Uterus (tissue), 3 donors: ENCODE measurements at regions not wholly inside any gene's neighbourhood (a gene's known extent, or its start where the extent isn't known, plus 50 kb on each side); places are given as distances from the start of the nearest gene placed in this dataset.

Experiments
- DNase-seq, 2 donors: peaks; one replicate each; pipeline ENCODE4 v3.0.0-alpha.2; 2019 to 2020
- H3K27ac ChIP-seq, 2 donors: fragments of 200-600 bp; sonication (generic); 1 replicate in 1 of 2; 2 replicates in 1 of 2; pipeline ENCODE4 v1.5.1; 2016 to 2018
- H3K27me3 ChIP-seq, 2 donors: fragments of 200-600 bp; sonication (generic); one replicate each; pipeline ENCODE4 v1.5.1; 2018 to 2019; ENCODE audit warnings: control low read depth in 1 of 2
- H3K36me3 ChIP-seq, 2 donors: fragments of 200-600 bp; sonication (generic); one replicate each; pipeline ENCODE4 v1.5.1; 2019; ENCODE audit warnings: control low read depth in 1 of 2
- H3K4me1 ChIP-seq, 2 donors: fragments of 200-600 bp; sonication (generic); one replicate each; pipeline ENCODE4 v1.5.1; 2018 to 2019; ENCODE audit warnings: control low read depth in 1 of 2
- H3K4me3 ChIP-seq, 2 donors: fragments of 200-600 bp; sonication (generic); 1 replicate in 1 of 2; 2 replicates in 1 of 2; pipeline ENCODE4 v1.5.1; 2018 to 2019; ENCODE audit warnings: mild to moderate bottlenecking in 1 of 2
- H3K9me3 ChIP-seq, 2 donors: fragments of 200-600 bp; sonication (generic); one replicate each; pipeline ENCODE4 v1.5.1; 2019; ENCODE audit warnings: control low read depth in 1 of 2
- CTCF ChIP-seq, 4 experiments: fragments of 200-600 bp in 2 of 4; fragments of 450-650 bp in 2 of 4; sonication (generic) in 2 of 4; IDR thresholded peaks; one replicate each; pipeline ENCODE4 v1.5.1; 2016 to 2019; ENCODE audit warnings: antibody characterized with exemption in 4 of 4, mild to moderate bottlenecking in 2 of 4, moderate library complexity in 1 of 4
- POLR2A ChIP-seq, 2 donors: fragments of 450-650 bp; IDR thresholded peaks; one replicate each; pipeline ENCODE4 v1.6.1; 2016; ENCODE audit warnings: antibody characterized with exemption in 2 of 2, mild to moderate bottlenecking in 1 of 2, moderate library complexity in 1 of 2
- intact Hi-C: fragments of 100-400 bp; cut with DNase I; formaldehyde crosslinking; loops from one replicate; pipeline ENCODE4 v1.15.1; 2023; ENCODE audit warnings: low total_unique reads
- donor health status: DM: yes; HTN: yes; CAD: no.

- Histone ChIP-seq H3K27ac (no peak overlapping the region), H3K36me3 (no peaks in the 10 kb centered on the region), H3K4me3 (no peak overlapping the region), H3K4me1 (no peaks in the 10 kb centered on the region), H3K9me3 (no peaks in the 10 kb centered on the region), H3K27me3 (no peaks in the 10 kb centered on the region)
- no peak for TF ChIP-seq POLR2A (IDR thresholded peaks at IDR 0.05)
- no peak for TF ChIP-seq CTCF (IDR thresholded peaks at IDR 0.05)
- intact Hi-C loops, result no loop called here
- no peak for DNase-seq
Measured at GRCh38 chr12:24533716-24534352, 415.1 kb downstream of the BCAT1 start.

DNA sequence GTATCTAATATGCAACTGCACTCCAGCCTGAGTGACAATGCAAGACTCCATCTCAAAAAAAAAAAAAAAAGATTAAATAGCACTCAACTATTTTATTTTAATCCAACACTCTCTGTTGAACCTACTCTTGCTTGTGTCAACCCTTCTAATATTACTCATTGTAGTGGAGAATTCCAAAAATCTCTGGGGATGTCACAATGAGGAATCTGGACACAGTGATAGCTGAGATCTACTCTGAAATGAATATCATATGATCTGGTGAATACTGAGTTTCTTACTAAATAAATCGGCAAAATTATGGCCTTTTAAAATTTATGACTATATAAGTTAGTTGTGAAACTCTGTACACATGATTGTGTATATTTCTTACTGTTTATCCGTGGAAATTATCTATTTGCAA is 418.2 kb downstream of the BCAT1 start:
- H3K9me3 ChIP-seq, result no peaks in the 10 kb centered on the region
- H3K27me3 ChIP-seq, result no peaks in the 10 kb centered on the region
- intact Hi-C loops, result no loop called here
- DNase-seq, result no peak
- no peaks in the 10 kb centered on the region for H3K36me3 ChIP-seq
- no peak overlapping the region for H3K27ac ChIP-seq
- H3K4me3 ChIP-seq, result no peak overlapping the region
- H3K4me1 ChIP-seq, result no peaks in the 10 kb centered on the region
- TF ChIP-seq POLR2A (IDR thresholded peaks at IDR 0.05) (no peak), CTCF (IDR thresholded peaks at IDR 0.05) (no peak)

- no peak for DNase-seq
- Histone ChIP-seq H3K36me3 (no peaks in the 10 kb centered on the region), H3K27ac (no peak overlapping the region), H3K4me1 (no peaks in the 10 kb centered on the region), H3K4me3 (no peak overlapping the region), H3K9me3 (no peaks in the 10 kb centered on the region), H3K27me3 (no peaks in the 10 kb centered on the region)
- no peak for TF ChIP-seq CTCF (IDR thresholded peaks at IDR 0.05)
- no peak for TF ChIP-seq POLR2A (IDR thresholded peaks at IDR 0.05)
- intact Hi-C loops, result no loop called here
Measured at GRCh38 chr12:24527102-24527501, 421.8 kb downstream of the BCAT1 start.

DNA sequence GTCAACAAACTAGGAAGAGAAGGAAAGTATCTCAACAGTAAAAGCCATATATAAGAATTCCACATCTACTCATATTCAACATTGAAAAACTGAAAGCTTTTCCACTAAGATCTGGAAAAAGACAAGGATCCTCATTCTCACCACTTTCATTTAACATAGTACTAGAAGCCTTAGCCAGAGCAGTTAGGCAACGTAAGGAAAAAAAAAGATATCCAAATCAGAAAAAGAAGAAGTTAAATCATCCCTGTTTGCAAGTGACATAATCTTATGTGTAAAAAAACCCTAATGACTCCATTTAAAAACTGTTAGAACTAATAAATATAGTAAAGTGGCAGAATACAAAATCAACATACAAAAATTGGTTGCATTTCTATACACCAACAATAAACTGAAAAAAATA is 426.2 kb downstream of the BCAT1 start:
- Histone ChIP-seq H3K27me3 (no peaks in the 10 kb centered on the region), H3K4me3 (no peak overlapping the region), H3K4me1 (no peaks in the 10 kb centered on the region), H3K9me3 (peaks cover 0 to 6% of the 10 kb centered on the region in 2 donors), H3K36me3 (no peaks in the 10 kb centered on the region), H3K27ac (no peak overlapping the region)
- DNase-seq, result no peak
- intact Hi-C loops, result no loop called here
- TF ChIP-seq POLR2A (IDR thresholded peaks at IDR 0.05) (no peak), CTCF (IDR thresholded peaks at IDR 0.05) (no peak)

DNA sequence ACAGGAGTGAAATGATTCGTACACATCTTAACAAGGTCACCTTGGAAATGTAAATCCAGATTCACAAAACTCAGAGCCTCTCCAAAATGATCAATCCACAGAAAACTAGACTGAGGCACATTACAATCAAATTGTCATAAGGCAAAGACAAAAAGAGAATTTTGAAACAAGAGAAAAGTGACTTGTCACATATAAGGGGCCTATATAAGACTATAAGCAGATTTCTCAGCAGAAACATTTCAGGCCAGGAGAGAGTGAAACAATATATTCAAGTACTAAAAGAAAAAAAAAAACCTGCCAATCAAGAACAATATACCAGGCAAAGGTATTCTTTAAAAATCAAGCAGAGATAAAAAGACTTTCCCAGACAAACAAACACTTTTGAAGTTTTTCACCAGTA is 429.1 kb downstream of the BCAT1 start:
- Histone ChIP-seq H3K9me3 (peaks cover 0 to 6% of the 10 kb centered on the region in 2 donors), H3K36me3 (no peaks in the 10 kb centered on the region), H3K27ac (no peak overlapping the region), H3K4me3 (no peak overlapping the region), H3K27me3 (no peaks in the 10 kb centered on the region), H3K4me1 (no peaks in the 10 kb centered on the region)
- intact Hi-C loops, result no loop called here
- TF ChIP-seq POLR2A (IDR thresholded peaks at IDR 0.05) (no peak), CTCF (IDR thresholded peaks at IDR 0.05) (no peak)
- DNase-seq, result no peak
